H1 (cell line): ENCODE measurements at regions not wholly inside any gene's neighbourhood (a gene's known extent, or its start where the extent isn't known, plus 50 kb on each side); places are given as distances from the start of the nearest gene placed in this dataset.

Source experiments
- SAP30 ChIP-seq: fragments of 300-600 bp; sonication (generic); IDR thresholded peaks from 2 replicates; pipeline ENCODE4 v1.7.1; 2012; ENCODE audit warnings: low read length, moderate library complexity, mild to moderate bottlenecking, inconsistent platforms; ENCODE audit not compliant: insufficient read depth, insufficient replicate concordance
- SIRT6 ChIP-seq: IDR thresholded peaks from one replicate; pipeline ENCODE4 v1.7.1; 2012; ENCODE audit warnings: low read length, inconsistent platforms

DNA sequence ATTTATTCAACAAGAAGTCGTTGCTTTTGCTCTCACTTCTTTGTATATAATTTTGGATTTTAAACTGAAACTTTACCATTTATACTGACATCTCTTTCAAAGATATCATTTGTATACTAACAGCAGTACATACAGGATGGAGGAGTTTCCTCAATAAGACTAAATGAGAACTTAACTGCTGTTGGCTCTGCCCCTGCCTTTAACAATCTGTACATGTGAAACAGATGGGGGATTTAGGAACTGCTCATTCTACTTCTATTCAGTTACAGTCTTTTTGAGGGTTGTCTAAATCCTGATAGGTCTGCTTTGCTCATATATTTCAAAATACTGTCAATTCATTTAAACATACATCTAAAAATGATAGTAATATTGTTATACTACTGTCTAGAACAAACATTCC lies 663.2 kb downstream of the ADGRL2 start (continued):
- no peak for TF ChIP-seq SAP30
- no peak for TF ChIP-seq SIRT6
